HAP-1 (cell line): ENCODE measurements at regions not wholly inside any gene's neighbourhood (a gene's known extent, or its start where the extent isn't known, plus 50 kb on each side); places are given as distances from the start of the nearest gene placed in this dataset.
"Not testable (repeated sequence)": the region's sequence is repeated elsewhere in the genome, so short reads cannot be mapped to it uniquely, and the experiment has no call there.

Experiments
- DNase-seq, 2 experiments: peaks; one replicate each; pipeline ENCODE4 v3.0.0-alpha.2; 2016 to 2020; ENCODE audit warnings: low spot score in 2 of 2
- H3K27me3 ChIP-seq: fragments of 250-450 bp; sonication (Bioruptor Pico); 2 replicates; pipeline ENCODE4 v1.5.1; 2020; ENCODE audit warnings: low read depth, mild to moderate bottlenecking, moderate library complexity
- H3K36me3 ChIP-seq: fragments of 250-450 bp; sonication (Bioruptor Pico); replicated peaks from 2 replicates; pipeline ENCODE4 v1.5.1; 2020; ENCODE audit warnings: mild to moderate bottlenecking
- H3K4me1 ChIP-seq: fragments of 250-450 bp; sonication (Bioruptor Pico); 2 replicates; pipeline ENCODE4 v1.5.1; 2020; ENCODE audit warnings: mild to moderate bottlenecking
- H3K4me3 ChIP-seq: fragments of 250-450 bp; sonication (Bioruptor Pico); 2 replicates; pipeline ENCODE4 v1.5.1; 2020; ENCODE audit warnings: mild to moderate bottlenecking, moderate library complexity
- H3K9me3 ChIP-seq: fragments of 250-450 bp; sonication (Bioruptor Pico); 2 replicates; pipeline ENCODE4 v1.5.1; 2020; ENCODE audit warnings: mild to moderate bottlenecking, moderate library complexity
- in situ Hi-C: fragments of 300-500 bp; cut with MboI; formaldehyde crosslinking; loops from 3 replicates; pipeline ENCODE4 v1.14.3; 2020; ENCODE audit warnings: low sequenced_read_pairs, inconsistent platforms, mixed read lengths

- no peak for DNase-seq
- no peaks in the 10 kb centered on the region for H3K27me3 ChIP-seq
- no peak overlapping the region for H3K4me3 ChIP-seq
- no peaks in the 10 kb centered on the region for H3K9me3 ChIP-seq
- no peaks in the 10 kb centered on the region for H3K4me1 ChIP-seq
- H3K36me3 ChIP-seq = no peaks in the 10 kb centered on the region
- in situ Hi-C loops = no loop called here
Observed at GRCh38 chr5:172534229-172535107, 80.1 kb upstream of the SH3PXD2B start.

GRCh38 chr5:172533399-172534228 is 79.3 kb upstream of the SH3PXD2B start:
- Histone ChIP-seq H3K9me3 (no peaks in the 10 kb centered on the region), H3K4me3 (no peak overlapping the region), H3K36me3 (no peaks in the 10 kb centered on the region), H3K4me1 (no peaks in the 10 kb centered on the region), H3K27me3 (no peaks in the 10 kb centered on the region)
- DNase-seq = no peak
- in situ Hi-C loops = no loop called here

GRCh38 chr5:172533058-172533398 is 78.7 kb upstream of the SH3PXD2B start:
- in situ Hi-C loops = no loop called here
- Histone ChIP-seq H3K4me1 (no peaks in the 10 kb centered on the region), H3K36me3 (no peaks in the 10 kb centered on the region), H3K9me3 (no peaks in the 10 kb centered on the region), H3K4me3 (no peak overlapping the region), H3K27me3 (no peaks in the 10 kb centered on the region)
- DNase-seq = peak in 1 of 2 experiments; percentile 56

GRCh38 chr5:172532439-172532838 is 78.1 kb upstream of the SH3PXD2B start:
- H3K9me3 ChIP-seq, H3K4me1 ChIP-seq, H3K27me3 ChIP-seq, H3K4me3 ChIP-seq, DNase-seq, H3K36me3 ChIP-seq, in situ Hi-C loops: not testable (repeated sequence)

- Histone ChIP-seq H3K4me3 (no peak overlapping the region), H3K36me3 (no peaks in the 10 kb centered on the region), H3K9me3 (no peaks in the 10 kb centered on the region), H3K27me3 (no peaks in the 10 kb centered on the region), H3K4me1 (no peaks in the 10 kb centered on the region)
- no peak for DNase-seq
- in situ Hi-C loops = no loop called here
Observed at GRCh38 chr5:172531704-172532026, 77.3 kb upstream of the SH3PXD2B start.

- H3K9me3 ChIP-seq = no peaks in the 10 kb centered on the region
- no peaks in the 10 kb centered on the region for H3K4me1 ChIP-seq
- no peak overlapping the region for H3K4me3 ChIP-seq
- in situ Hi-C loops = no loop called here
- no peak for DNase-seq
- no peaks in the 10 kb centered on the region for H3K27me3 ChIP-seq
- H3K36me3 ChIP-seq = no peaks in the 10 kb centered on the region
Observed at GRCh38 chr5:172530878-172531703, 76.8 kb upstream of the SH3PXD2B start.

- no peak for DNase-seq
- in situ Hi-C loops = no loop called here
- no peaks in the 10 kb centered on the region for H3K27me3 ChIP-seq
- H3K4me1 ChIP-seq = no peaks in the 10 kb centered on the region
- no peaks in the 10 kb centered on the region for H3K36me3 ChIP-seq
- H3K4me3 ChIP-seq = no peak overlapping the region
- no peaks in the 10 kb centered on the region for H3K9me3 ChIP-seq
Observed at GRCh38 chr5:172530406-172530805, 76.1 kb upstream of the SH3PXD2B start.

- no peaks in the 10 kb centered on the region for H3K4me1 ChIP-seq
- no peak for DNase-seq
- H3K9me3 ChIP-seq = no peaks in the 10 kb centered on the region
- no peak overlapping the region for H3K4me3 ChIP-seq
- no peaks in the 10 kb centered on the region for H3K36me3 ChIP-seq
- H3K27me3 ChIP-seq = no peaks in the 10 kb centered on the region
- in situ Hi-C loops = no loop called here
Observed at GRCh38 chr5:172529896-172530295, 75.6 kb upstream of the SH3PXD2B start.

- no peak for DNase-seq
- in situ Hi-C loops = no loop called here
- Histone ChIP-seq H3K4me1 (no peaks in the 10 kb centered on the region), H3K9me3 (no peaks in the 10 kb centered on the region), H3K27me3 (no peaks in the 10 kb centered on the region), H3K4me3 (no peak overlapping the region), H3K36me3 (no peaks in the 10 kb centered on the region)
Observed at GRCh38 chr5:172528440-172528839, 74.1 kb upstream of the SH3PXD2B start.

- Histone ChIP-seq H3K4me1 (no peaks in the 10 kb centered on the region), H3K36me3 (no peaks in the 10 kb centered on the region), H3K9me3 (no peaks in the 10 kb centered on the region), H3K4me3 (no peak overlapping the region), H3K27me3 (no peaks in the 10 kb centered on the region)
- in situ Hi-C loops = no loop called here
- DNase-seq = no peak
Observed at GRCh38 chr5:172527559-172527958, 73.2 kb upstream of the SH3PXD2B start.

- no peaks in the 10 kb centered on the region for H3K27me3 ChIP-seq
- no peak for DNase-seq
- H3K4me3 ChIP-seq = no peak overlapping the region
- in situ Hi-C loops = no loop called here
- no peaks in the 10 kb centered on the region for H3K36me3 ChIP-seq
- H3K9me3 ChIP-seq = no peaks in the 10 kb centered on the region
- no peaks in the 10 kb centered on the region for H3K4me1 ChIP-seq
Observed at GRCh38 chr5:172525996-172526360, 71.7 kb upstream of the SH3PXD2B start.

GRCh38 chr5:172525307-172525995 is 71.1 kb upstream of the SH3PXD2B start:
- Histone ChIP-seq H3K9me3 (no peaks in the 10 kb centered on the region), H3K4me1 (no peaks in the 10 kb centered on the region; the same call in 1 of the 2 replicates), H3K27me3 (no peaks in the 10 kb centered on the region), H3K4me3 (no peak overlapping the region), H3K36me3 (no peaks in the 10 kb centered on the region)
- in situ Hi-C loops = no loop called here
- DNase-seq = no peak

GRCh38 chr5:172524573-172525021 is 70.3 kb upstream of the SH3PXD2B start:
- Histone ChIP-seq H3K36me3 (no peaks in the 10 kb centered on the region), H3K27me3 (no peaks in the 10 kb centered on the region), H3K9me3 (no peaks in the 10 kb centered on the region), H3K4me3 (no peak overlapping the region), H3K4me1 (no peaks in the 10 kb centered on the region; the same call in 1 of the 2 replicates)
- in situ Hi-C loops = no loop called here
- no peak for DNase-seq
